ENCODE measurements at regions not wholly inside any gene's neighbourhood (a gene's known extent, or its start where the extent isn't known, plus 50 kb on each side); places are given as distances from the start of the nearest gene placed in this dataset.

- H3K4me1 Mint-ChIP-seq = peaks cover 8% of the 10 kb centered on the region
- Histone ChIP-seq H3K9ac (ENCODE audit: extremely low read depth, low read length, poor library complexity, severe bottlenecking) (no peak overlapping the region), H3K4me1 (ENCODE audit: control insufficient read depth, insufficient read depth, low read length) (peaks cover 7% of the 10 kb centered on the region), H3K27ac (ENCODE audit: low read depth, low read length) (no peak overlapping the region), H3K9me3 (ENCODE audit: control insufficient read depth, low read length) (peaks cover 48% of the 10 kb centered on the region), H3K27me3 (ENCODE audit: control insufficient read depth, insufficient read depth, low read length, poor library complexity, severe bottlenecking) (no peaks in the 10 kb centered on the region), H3K36me3 (ENCODE audit: control insufficient read depth, insufficient read depth, low read length) (peaks cover 37% of the 10 kb centered on the region), H3K4me3 (ENCODE audit: low read length) (no peak overlapping the region)
- peaks cover 5% of the 10 kb centered on the region for H3K27me3 Mint-ChIP-seq (ENCODE audit: insufficient read depth)
- H3K9me3 Mint-ChIP-seq = peaks cover 39% of the 10 kb centered on the region
- no peak overlapping the region for H3K27ac Mint-ChIP-seq
- H3K4me3 Mint-ChIP-seq = no peak overlapping the region
- no peak for DNase-seq
- TF ChIP-seq CTCF (conservative IDR thresholded peaks at IDR 0.05) = no peak
- 92 to 93% methylated on average over 5 to 8 of the region's 8 CpGs for WGBS, 2 experiments (ENCODE audit: insufficient coverage in 1 of 2, insufficient read length in 1 of 2)
- H3K36me3 Mint-ChIP-seq (ENCODE audit: low read depth) = peaks cover 56% of the 10 kb centered on the region
Observed at GRCh38 chr15:62403164-62403809, 238.2 kb upstream of the C2CD4B start.

- no peak overlapping the region for H3K9ac ChIP-seq (ENCODE audit: extremely low read depth, low read length, poor library complexity, severe bottlenecking)
- H3K36me3 ChIP-seq (ENCODE audit: control insufficient read depth, insufficient read depth, low read length) = peaks cover 33% of the 10 kb centered on the region
- H3K27me3 ChIP-seq (ENCODE audit: control insufficient read depth, insufficient read depth, low read length, poor library complexity, severe bottlenecking) = no peaks in the 10 kb centered on the region
- DNase-seq = no peak
- H3K27ac ChIP-seq (ENCODE audit: low read depth, low read length) = no peak overlapping the region
- peaks cover 29% of the 10 kb centered on the region for H3K9me3 Mint-ChIP-seq
- peaks cover 8% of the 10 kb centered on the region for H3K4me1 Mint-ChIP-seq
- H3K27ac Mint-ChIP-seq = no peak overlapping the region
- H3K4me3 ChIP-seq (ENCODE audit: low read length) = no peak overlapping the region
- no peak for TF ChIP-seq CTCF (conservative IDR thresholded peaks at IDR 0.05)
- peaks cover 2% of the 10 kb centered on the region for H3K27me3 Mint-ChIP-seq (ENCODE audit: insufficient read depth)
- 87 to 92% methylated on average over 2 to 7 of the region's 7 CpGs for WGBS, 2 experiments (ENCODE audit: insufficient coverage in 1 of 2, insufficient read length in 1 of 2)
- peaks cover 7% of the 10 kb centered on the region for H3K4me1 ChIP-seq (ENCODE audit: control insufficient read depth, insufficient read depth, low read length)
- H3K9me3 ChIP-seq (ENCODE audit: control insufficient read depth, low read length) = peaks cover 36% of the 10 kb centered on the region
- peaks cover 48% of the 10 kb centered on the region for H3K36me3 Mint-ChIP-seq (ENCODE audit: low read depth)
- H3K4me3 Mint-ChIP-seq = no peak overlapping the region
Observed at GRCh38 chr15:62404194-62404985, 239.3 kb upstream of the C2CD4B start.

DNA sequence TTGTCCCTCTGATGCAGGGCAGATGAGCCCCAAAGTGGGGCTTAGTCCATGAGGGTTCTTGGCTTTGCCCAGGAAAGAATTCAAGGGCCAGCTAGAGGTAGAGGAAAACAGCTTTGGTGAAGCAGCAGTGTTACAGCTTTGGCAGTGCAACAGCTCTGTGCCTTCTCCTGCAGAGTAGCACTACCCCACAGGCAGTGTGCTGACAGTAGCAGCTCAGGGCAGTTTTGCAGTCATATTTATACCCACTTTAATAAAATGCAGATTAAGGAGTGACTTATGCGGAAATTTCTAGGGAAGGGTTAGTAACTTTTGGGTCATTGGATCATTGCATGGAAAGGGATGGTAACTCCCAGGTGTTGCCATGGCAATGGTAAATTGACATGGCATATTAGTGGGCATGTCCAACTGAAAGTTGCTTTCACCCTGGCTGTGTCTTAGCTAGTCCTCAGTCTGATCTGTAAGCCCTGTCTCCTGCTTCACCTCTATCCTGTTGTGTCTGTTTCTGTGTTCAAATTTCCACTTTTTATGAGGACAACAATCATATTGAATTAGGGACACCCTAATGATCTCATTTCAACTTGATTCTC lies 241.3 kb upstream of the C2CD4B start:
- Histone ChIP-seq H3K4me1 (ENCODE audit: control insufficient read depth, insufficient read depth, low read length) (peaks cover 7% of the 10 kb centered on the region), H3K9me3 (ENCODE audit: control insufficient read depth, low read length) (peaks cover 16% of the 10 kb centered on the region), H3K27me3 (ENCODE audit: control insufficient read depth, insufficient read depth, low read length, poor library complexity, severe bottlenecking) (no peaks in the 10 kb centered on the region), H3K9ac (ENCODE audit: extremely low read depth, low read length, poor library complexity, severe bottlenecking) (no peak overlapping the region), H3K27ac (ENCODE audit: low read depth, low read length) (no peak overlapping the region), H3K4me3 (ENCODE audit: low read length) (no peak overlapping the region), H3K36me3 (ENCODE audit: control insufficient read depth, insufficient read depth, low read length) (peaks cover 17% of the 10 kb centered on the region)
- Mint-ChIP-seq H3K9me3 (peaks cover 14% of the 10 kb centered on the region), H3K27ac (no peak overlapping the region), H3K4me1 (peaks cover 8% of the 10 kb centered on the region), H3K4me3 (no peak overlapping the region), H3K36me3 (ENCODE audit: low read depth) (peaks cover 31% of the 10 kb centered on the region), H3K27me3 (ENCODE audit: insufficient read depth) (no peaks in the 10 kb centered on the region)
- no peak for DNase-seq
- WGBS, 2 experiments (ENCODE audit: insufficient coverage in 1 of 2, insufficient read length in 1 of 2) = 100% methylated on average over 1 of the region's 1 CpG; no CpG with 5 or more reads in 1 of the 2 experiments
- no peak for TF ChIP-seq CTCF (conservative IDR thresholded peaks at IDR 0.05)

All from endodermal cell (in vitro differentiated cells).